GM19463 (cell line): ENCODE measurements at regions not wholly inside any gene's neighbourhood (a gene's known extent, or its start where the extent isn't known, plus 50 kb on each side); places are given as distances from the start of the nearest gene placed in this dataset.
A peak's percentile ranks its signal among the peaks of the same experiment; 100 is the strongest.
"Not testable (repeated sequence)": the region's sequence is repeated elsewhere in the genome, so short reads cannot be mapped to it uniquely, and the experiment has no call there.

ENCODE experiments used
- ATAC-seq: cut with Tn5 transposase; IDR thresholded peaks from one replicate; pipeline ENCODE4 v1.9.1; 2021; ENCODE audit warnings: mild to moderate bottlenecking, moderate library complexity; ENCODE audit not compliant: unreplicated experiment

GRCh38 chr6:19892260-19892659, 55.1 kb downstream of the ID4 start:
- ATAC-seq, result no peak

DNA sequence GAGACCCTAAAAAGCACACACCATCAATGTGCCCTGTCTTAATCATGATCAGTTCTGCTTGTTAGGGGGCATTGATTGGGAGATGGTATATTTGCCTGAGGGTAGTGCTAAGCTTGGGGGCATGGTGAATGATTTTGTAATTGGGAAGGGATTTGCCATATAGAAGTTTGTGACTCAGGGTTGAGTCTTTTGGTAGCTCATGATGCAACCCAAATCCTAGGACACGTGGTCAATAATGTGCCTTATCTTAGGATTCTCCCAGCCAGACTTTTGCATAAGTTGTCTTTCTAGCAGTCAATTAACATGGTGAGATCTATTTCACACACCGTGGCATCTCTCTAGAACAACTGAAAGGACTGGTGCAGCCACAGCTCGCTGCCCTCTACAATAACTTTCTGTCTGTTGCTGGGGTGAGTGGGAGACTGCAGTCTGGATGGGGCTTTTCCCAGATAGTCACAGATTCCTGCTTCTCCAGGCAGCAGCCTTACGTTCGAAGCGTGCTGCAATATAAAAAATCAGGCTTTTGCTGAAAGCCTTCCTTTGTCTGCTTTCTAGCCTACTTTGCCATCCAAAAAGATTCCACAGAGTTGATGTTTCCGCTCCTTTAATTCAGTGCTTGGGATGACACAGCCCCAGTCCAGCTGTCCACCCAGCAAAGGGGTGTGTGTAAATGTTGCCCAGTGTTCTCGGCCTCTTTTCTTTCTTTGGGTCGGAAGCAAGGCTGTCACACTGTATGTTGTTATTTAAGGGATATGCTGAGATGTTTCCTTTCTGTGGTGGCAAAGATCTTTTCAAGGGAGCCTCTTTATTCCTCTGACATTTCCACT, 58.9 kb downstream of the ID4 start:
- ATAC-seq, result no peak

- ATAC-seq, result no peak
Measured at GRCh38 chr6:19896693-19897010, 59.5 kb downstream of the ID4 start.

- ATAC-seq, result no peak
Measured at GRCh38 chr6:19898141-19898740, 61.1 kb downstream of the ID4 start.

GRCh38 chr6:19902201-19902600, 65.0 kb downstream of the ID4 start:
- ATAC-seq, result no peak

- ATAC-seq, result not testable (repeated sequence)
Measured at GRCh38 chr6:19904408-19904807, 67.2 kb downstream of the ID4 start.

- no peak for ATAC-seq
Measured at GRCh38 chr6:19905584-19905983, 68.4 kb downstream of the ID4 start.

DNA sequence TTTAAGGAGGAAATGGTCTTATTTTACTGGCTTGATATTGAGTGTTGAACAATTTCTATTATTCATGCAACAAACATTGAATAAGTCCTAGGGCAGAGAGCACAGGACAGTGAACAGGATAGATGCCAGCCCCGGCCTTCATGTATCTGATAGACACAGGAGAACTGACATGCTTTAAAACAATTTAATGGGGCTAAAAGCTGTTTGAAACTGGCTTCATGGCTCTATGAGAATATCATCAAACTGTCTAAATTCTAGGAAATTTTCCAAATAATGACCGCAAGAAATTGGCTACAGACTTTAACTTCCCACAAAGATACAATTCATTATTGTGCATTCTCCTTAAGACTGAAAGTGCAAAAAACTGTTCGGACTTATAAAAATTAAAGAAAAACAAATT, 69.0 kb downstream of the ID4 start:
- ATAC-seq, result no peak

GRCh38 chr6:19911223-19911622, 74.1 kb downstream of the ID4 start:
- ATAC-seq, result no peak

GRCh38 chr6:19918436-19918835, 81.3 kb downstream of the ID4 start:
- no peak for ATAC-seq

DNA sequence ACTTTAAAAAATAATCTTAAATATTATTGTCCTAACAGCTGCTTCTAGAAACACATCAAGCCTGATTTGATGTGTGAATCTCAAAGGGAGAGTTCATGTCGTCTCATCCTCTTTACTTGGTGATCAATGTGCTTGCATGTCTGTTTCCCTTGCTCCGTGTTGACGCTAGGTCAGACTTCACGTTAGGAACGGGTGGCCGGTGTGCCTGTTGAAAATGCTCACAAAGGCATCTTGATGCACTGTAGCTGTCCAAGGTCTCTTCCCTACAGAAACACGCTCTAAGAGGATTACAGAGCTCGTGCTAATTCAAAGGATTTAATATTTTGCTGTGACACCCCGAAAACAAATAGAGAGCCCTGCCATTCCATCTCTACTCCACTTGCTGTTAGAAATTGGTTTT, 84.6 kb downstream of the ID4 start:
- ATAC-seq, result no peak

DNA sequence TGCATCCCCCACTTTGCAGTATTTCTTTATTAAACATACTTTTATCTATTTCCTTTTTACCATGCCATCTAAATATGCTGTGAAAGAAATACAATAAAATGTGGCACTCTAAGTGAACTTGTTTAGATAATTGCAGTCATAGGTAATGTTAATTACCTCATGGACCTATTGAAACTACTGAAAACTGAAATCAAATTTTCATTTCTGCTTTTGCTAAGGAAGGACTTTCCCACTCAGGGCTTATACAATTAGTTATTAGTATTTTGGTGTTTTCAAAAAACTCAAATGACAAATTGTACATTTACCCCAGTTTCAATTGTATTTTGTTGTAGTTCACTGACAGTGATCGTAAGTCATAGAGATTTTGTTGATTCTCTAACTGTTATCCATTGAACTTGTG, 88.4 kb downstream of the ID4 start:
- ATAC-seq, result peak; percentile 77

- ATAC-seq, result no peak
Measured at GRCh38 chr6:19928461-19928860, 91.3 kb downstream of the ID4 start.

DNA sequence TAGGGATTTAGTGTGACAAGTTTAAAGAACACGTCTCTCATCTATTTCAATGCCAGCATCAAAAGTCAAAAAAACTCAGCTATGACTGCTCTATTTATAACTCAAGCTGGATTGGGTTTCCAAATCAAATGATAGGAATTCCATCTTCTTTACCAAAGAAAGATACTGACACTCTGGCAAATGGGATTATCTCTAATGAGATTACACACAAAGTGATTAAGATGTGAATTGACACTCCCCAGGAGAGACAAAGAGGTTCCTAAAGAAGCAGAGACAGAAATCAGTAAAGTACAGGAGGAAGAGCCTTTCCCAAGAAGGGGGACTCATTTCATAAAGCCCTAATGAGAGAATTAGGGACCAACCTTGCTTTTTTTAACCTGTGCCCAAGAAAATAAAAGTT, 92.1 kb downstream of the ID4 start:
- no peak for ATAC-seq

DNA sequence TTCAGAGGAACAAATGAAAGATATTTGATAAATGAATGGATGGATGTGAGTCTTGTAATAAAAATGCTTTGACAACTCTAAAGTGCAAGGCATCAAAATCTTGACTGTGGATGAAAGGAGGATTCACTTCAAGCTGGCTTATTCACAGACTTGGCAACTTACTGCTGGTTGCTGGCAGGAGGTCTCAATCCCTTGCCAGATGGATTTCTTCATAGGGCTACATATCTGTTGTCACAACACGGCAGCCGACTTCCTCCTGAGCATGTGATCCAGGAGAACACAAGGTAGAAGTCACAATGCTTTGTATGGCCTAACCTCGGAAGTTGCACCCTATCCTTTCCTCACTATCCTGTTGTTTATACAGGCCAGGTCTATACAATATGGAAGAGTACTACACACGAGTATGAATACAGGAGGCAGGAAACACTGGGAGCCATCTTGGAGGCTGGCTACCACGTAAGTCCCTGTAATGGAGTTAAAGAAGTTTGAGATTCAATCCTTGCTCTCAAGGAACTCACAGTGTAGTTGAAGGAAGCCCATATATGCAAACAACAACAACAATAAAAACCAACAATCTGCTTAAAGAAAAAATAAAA, 97.9 kb downstream of the ID4 start:
- ATAC-seq, result no peak

- ATAC-seq, result not testable (repeated sequence)
Measured at GRCh38 chr6:19939321-19939720, 102.2 kb downstream of the ID4 start.

- not testable (repeated sequence) for ATAC-seq
Measured at GRCh38 chr6:19939926-19940325, 102.8 kb downstream of the ID4 start.

DNA sequence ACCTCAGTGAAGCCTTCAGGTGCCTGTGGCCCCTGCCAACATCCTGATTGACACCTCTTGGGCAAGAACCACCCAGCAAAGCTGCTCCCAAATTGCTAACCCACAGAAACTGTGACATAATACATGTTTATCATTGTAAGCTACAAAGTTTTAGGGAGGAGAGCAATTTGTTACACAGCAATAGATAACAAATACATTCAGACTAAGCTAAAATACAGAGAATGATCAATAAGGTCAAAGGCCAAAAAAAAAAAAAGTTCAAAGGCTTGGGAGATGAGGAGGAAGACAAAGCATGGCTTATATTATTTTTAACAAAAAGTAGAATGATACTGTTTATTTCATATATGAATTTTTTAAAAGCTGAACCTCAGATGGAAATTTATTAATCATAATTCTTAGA, 105.9 kb downstream of the ID4 start:
- ATAC-seq, result no peak

- no peak for ATAC-seq
Measured at GRCh38 chr6:19945843-19946358, 108.7 kb downstream of the ID4 start.

- no peak for ATAC-seq
Measured at GRCh38 chr6:19949155-19949554, 112.0 kb downstream of the ID4 start.

DNA sequence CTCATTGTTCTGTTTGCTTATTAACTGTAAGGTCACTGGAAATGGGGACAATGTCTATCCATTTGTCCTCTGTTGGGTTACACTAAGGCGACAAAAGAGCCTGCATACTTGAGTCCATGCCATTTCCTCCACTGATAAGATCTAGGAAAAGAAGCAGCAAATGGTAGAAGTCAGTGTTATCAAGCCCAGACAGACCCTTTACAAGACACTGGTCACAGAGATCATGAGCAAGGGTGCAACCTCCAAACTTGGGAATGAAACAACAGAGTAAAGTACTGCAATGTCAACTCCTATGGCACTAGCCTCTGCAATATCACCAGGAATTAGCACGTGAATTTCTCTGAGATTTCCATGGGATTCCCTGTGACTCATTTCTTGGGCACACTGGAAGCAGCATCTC, 126.9 kb downstream of the ID4 start:
- ATAC-seq, result no peak

DNA sequence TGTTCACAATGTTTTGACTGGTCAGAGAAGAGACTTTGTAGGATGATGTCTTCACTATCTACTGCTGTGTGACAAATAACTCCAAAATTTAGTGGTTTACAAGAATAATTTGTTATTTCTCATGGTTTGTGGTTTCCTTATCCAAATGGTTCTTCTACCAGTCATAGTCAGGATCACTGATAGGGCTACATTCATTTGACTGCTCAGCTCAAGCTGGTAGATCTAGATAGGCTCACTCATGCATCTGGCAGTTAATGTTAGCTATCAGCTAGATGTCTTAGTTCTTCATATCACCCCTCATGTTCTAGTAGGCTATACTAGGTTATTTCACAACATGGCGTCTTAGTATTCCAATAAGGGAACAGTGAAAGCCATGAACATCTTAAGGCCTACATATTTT, 131.0 kb downstream of the ID4 start:
- no peak for ATAC-seq
